ENCODE measurements at regions not wholly inside any gene's neighbourhood (a gene's known extent, or its start where the extent isn't known, plus 50 kb on each side); places are given as distances from the start of the nearest gene placed in this dataset.

- DNase-seq (ENCODE audit: low read depth, low spot score), result no peak
Observed at GRCh38 chr1:221840511-221841243, 98.8 kb upstream of the DUSP10 start.

DNA sequence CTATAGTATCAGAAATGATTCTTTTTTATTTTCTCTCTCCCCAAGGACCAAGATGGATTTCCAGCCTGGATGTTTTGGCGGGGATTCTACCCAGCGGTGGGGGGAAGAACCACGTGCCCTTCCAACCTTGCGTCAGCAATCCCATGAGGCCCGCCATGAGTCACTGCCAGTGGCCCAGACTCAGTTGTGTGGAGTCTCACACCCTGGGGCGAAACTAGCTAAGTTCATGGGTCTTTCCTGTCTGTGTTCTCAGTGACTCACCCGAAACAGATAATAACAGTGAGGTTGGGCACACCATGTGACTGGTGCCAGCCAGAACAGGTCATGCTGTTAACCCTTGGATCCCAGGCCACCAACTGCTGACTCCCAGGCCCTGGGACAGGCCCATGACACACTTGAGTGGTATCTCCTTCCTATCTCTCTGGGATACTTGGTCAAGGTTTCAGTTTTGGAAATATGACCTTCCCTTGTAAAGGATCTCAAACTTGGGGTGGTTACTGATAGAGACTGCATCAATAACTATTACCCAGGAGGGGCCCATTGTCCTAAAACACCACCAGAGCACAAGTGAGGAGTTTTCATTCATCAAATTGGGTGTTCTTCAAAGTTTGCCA is 98.0 kb upstream of the DUSP10 start:
- no peak overlapping the region for H3K4me3 ChIP-seq (ENCODE audit: low read length)
- no peak for DNase-seq (ENCODE audit: low read depth, low spot score)

More at GRCh38 chr1:221840511-221841243, 98.8 kb upstream of the DUSP10 start:
- no peak overlapping the region for H3K4me3 ChIP-seq (ENCODE audit: low read length)

DNA sequence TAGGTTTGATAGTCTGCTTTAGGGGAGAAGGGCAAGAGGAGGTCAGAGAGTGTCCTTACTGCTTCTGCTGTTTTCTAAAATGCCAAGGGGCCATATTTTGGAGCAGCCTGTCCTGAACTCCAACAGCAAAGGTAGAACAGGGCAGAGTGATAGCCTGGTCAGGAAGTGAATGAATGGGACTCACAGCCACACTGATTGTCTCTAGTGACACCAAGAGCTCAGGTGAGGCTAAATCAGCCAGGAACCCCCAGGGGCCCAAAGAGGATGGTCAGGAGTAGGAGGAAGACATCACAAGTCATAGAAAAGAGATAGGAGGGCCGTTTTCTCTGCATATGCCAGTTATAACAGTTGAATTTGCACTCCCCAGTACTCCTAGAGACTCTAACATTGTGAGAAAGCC is 97.4 kb upstream of the DUSP10 start:
- no peak for DNase-seq (ENCODE audit: low read depth, low spot score)
- H3K4me3 ChIP-seq (ENCODE audit: low read length), result no peak overlapping the region

DNA sequence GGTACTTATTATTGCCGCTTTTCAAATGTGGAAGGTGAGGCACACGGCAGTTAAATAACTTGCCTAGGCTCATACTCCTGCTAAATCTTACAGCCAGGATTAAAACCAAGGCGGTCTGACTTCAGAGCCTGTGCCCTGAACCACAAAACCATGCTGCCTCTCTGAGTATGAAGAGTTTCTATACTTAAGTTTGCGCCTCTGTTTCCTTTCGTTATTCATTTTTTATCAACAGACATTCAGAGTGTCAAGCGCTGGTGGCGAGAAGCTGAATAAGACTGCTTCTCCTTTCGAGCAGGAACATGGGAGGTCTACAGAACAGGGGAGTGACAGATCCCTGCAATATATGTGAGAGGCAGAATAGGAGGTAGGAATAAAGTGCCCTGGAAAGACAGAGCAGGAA is 96.0 kb upstream of the DUSP10 start:
- peak overlapping the region; percentile 32 for H3K4me3 ChIP-seq (ENCODE audit: low read length)
- peak; percentile 92 for DNase-seq (ENCODE audit: low read depth, low spot score)

GRCh38 chr1:221834698-221835513 is 93.0 kb upstream of the DUSP10 start:
- no peak for DNase-seq (ENCODE audit: low read depth, low spot score)
- H3K4me3 ChIP-seq (ENCODE audit: low read length), result no peak overlapping the region

DNA sequence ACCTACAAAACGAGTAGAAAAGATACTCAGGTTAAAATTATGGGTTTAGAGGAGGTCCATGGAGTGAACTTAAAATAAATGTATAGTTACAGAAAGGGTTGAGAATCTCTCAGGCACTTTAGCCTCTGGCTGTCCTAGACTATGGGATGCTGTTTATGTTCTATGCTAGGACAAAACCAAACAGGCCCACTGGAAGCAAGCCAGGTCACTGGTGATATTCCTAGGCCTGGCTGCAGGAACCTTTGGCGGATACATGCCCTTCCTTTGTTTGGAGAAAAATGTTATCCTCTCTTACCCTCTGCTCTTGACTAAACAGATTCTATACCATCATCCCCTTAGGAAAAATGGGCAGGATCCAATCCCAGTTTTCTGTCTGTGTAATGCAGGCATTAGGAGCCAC is 90.7 kb upstream of the DUSP10 start:
- DNase-seq (ENCODE audit: low read depth, low spot score), result no peak
- H3K4me3 ChIP-seq (ENCODE audit: low read length), result no peak overlapping the region

DNA sequence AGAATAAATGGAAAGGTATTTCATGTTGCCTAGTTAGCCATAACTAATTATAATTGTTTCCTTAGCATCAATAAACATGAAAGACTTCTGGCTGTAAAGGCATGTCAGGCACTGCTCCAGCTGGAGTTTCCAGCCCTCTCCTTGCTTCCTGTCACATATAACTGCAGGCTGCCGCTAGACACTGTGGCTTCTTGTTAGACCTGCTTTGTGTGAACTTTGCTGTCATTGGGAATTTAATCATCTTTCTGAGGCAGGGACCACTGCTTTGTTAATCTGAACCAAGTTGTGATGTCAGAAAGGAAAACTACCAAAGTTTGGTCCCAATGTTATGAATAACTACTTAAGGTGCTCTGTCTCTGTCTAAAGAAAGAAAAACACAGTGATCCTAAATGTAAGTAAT is 90.3 kb upstream of the DUSP10 start:
- no peak for DNase-seq (ENCODE audit: low read depth, low spot score)
- H3K4me3 ChIP-seq (ENCODE audit: low read length), result no peak overlapping the region

GRCh38 chr1:221829327-221830015 is 87.6 kb upstream of the DUSP10 start:
- H3K4me3 ChIP-seq (ENCODE audit: low read length), result no peak overlapping the region
- peak; percentile 38 for DNase-seq (ENCODE audit: low read depth, low spot score)

DNA sequence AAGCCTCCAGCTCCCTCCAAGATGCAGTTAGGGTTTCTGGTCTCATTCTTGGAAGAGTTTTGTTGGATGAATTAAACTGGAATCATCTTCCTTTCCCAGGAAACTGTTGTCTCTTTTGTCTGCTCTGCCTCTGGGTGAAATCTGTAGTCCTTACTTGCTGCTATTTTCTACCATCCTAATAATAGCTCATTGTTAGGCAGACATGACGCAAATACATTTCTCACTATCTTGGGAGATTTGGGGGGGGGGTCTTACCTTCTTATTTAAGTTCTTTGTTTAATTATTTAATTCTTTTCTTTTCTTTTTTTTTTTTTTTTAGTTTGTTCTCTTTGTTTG is 85.4 kb upstream of the DUSP10 start:
- no peak overlapping the region for H3K4me3 ChIP-seq (ENCODE audit: low read length)

DNA sequence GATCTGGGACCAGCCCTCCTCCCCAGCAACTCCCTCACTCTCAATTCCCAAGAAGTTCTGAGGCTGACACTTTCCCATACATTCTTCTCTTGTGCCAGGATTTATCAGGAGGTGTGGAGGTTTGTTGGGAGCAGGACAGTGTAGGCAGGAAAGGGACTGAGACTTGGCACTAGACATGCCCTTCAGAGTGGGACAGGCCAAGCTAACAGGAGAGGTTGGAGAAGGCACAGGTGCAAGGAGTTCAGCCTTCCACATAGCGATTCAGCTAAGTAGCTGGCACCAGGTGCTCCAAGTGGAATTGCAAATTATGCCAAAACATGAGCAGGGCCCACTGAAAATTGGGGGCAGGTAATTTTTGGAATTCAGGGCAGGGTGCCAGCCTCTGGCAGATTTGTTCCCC is 83.0 kb upstream of the DUSP10 start:
- DNase-seq (ENCODE audit: low read depth, low spot score), result no peak
- H3K4me3 ChIP-seq (ENCODE audit: low read length), result no peak overlapping the region

More for the DNA sequence above, 85.4 kb upstream of the DUSP10 start:
- no peak for DNase-seq (ENCODE audit: low read depth, low spot score)

GRCh38 chr1:221824025-221824424 is 82.1 kb upstream of the DUSP10 start:
- DNase-seq (ENCODE audit: low read depth, low spot score), result no peak
- no peak overlapping the region for H3K4me3 ChIP-seq (ENCODE audit: low read length)

GRCh38 chr1:221823561-221823960 is 81.7 kb upstream of the DUSP10 start:
- no peak for DNase-seq (ENCODE audit: low read depth, low spot score)
- no peak overlapping the region for H3K4me3 ChIP-seq (ENCODE audit: low read length)

- DNase-seq (ENCODE audit: low read depth, low spot score), result no peak
- no peak overlapping the region for H3K4me3 ChIP-seq (ENCODE audit: low read length)
Observed at GRCh38 chr1:221823149-221823548, 81.3 kb upstream of the DUSP10 start.

- no peak for DNase-seq (ENCODE audit: low read depth, low spot score)
- no peak overlapping the region for H3K4me3 ChIP-seq (ENCODE audit: low read length)
Observed at GRCh38 chr1:221822591-221822990, 80.7 kb upstream of the DUSP10 start.

DNA sequence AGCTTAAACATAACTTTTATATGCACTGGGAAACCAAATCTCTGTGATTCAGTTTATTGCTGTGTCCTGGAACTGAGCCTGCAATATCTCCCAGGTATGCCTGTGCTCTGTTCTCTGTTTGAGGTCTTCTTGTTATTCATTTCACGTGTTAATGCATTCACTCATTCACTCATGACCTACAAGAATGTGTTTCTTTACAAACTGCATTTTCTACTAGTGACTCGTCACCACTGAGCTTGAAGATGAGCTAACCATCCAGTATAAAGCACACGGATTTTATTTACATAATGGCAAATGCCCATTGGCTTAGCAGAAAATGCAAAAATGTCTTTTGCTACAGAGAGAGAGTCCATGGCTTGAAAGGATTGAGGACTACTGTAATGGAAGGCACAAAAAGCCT is 75.0 kb upstream of the DUSP10 start:
- no peak for DNase-seq (ENCODE audit: low read depth, low spot score)
- no peak overlapping the region for H3K4me3 ChIP-seq (ENCODE audit: low read length)

- H3K4me3 ChIP-seq (ENCODE audit: low read length), result no peak overlapping the region
- DNase-seq (ENCODE audit: low read depth, low spot score), result no peak
Observed at GRCh38 chr1:221815660-221816059, 73.8 kb upstream of the DUSP10 start.

DNA sequence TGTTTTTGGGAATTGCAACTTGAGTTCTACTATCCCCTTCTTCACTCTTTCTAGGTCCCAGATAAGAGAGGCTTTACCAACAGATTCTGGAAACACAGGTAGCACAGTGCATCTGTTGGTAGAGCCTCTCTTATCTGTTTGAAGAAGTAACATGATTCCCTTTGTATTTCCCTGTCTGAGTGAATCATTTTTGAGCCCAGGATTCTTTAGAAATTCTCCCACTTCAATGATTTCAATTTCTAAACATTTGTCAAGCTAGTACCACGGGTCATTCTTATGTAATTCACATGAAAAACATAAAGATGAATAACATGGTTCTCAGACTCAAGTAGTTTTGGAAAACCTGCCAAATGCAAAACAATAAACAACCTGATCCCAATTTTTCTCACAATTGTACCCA is 72.0 kb upstream of the DUSP10 start:
- no peak overlapping the region for H3K4me3 ChIP-seq (ENCODE audit: low read length)
- DNase-seq (ENCODE audit: low read depth, low spot score), result no peak

- H3K4me3 ChIP-seq (ENCODE audit: low read length), result no peak overlapping the region
- DNase-seq (ENCODE audit: low read depth, low spot score), result no peak
Observed at GRCh38 chr1:221812905-221813597, 71.2 kb upstream of the DUSP10 start.

DNA sequence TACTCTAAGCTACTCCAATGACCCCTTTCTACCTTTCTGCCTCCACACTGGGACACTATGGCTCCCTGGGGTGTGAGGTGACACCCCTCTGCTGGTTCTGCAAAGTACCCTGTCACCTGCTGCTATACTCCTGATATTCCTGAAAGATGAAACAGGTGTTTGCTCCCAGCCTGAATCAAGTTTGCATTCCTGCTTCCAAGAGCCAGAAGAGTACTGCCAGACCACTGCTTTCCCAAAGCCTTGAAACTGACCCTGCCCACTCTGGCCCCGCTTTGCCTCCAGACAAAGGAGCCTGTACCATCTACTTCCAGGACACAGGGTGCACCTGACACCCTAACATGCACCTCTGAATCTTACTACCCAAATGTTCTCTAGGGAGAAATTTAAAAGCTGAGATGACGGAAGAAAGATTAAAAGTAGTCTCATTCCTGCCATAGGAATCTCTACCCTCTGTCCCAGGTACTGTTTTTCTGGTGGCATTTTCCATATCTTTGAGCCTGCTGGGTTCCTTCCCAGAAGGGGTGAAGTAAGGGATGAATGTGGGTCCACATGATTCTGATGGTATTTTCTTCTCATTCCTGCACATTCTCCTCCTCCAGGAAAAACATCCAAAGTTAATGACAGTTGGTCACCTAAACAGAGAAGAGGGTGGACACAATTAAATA is 70.3 kb upstream of the DUSP10 start:
- DNase-seq (ENCODE audit: low read depth, low spot score), result no peak
- H3K4me3 ChIP-seq (ENCODE audit: low read length), result no peak overlapping the region
